ENCODE measurements at regions not wholly inside any gene's neighbourhood (a gene's known extent, or its start where the extent isn't known, plus 50 kb on each side); places are given as distances from the start of the nearest gene placed in this dataset.

GRCh38 chr7:63073736-63074135, 924.9 kb upstream of the ZNF722 start:
- Mint-ChIP-seq H3K9me3 (peaks cover 100% of the 10 kb centered on the region), H3K4me1 (no peaks in the 10 kb centered on the region), H3K4me3 (no peak overlapping the region), H3K36me3 (ENCODE audit: low read depth) (peaks cover 4% of the 10 kb centered on the region), H3K27ac (no peak overlapping the region), H3K27me3 (ENCODE audit: low read depth, poor library complexity) (peaks cover 5% of the 10 kb centered on the region)
- no peak for TF ChIP-seq CTCF (IDR thresholded peaks at IDR 0.05)
- no peak for DNase-seq

GRCh38 chr7:63077841-63078240, 920.8 kb upstream of the ZNF722 start:
- TF ChIP-seq CTCF (IDR thresholded peaks at IDR 0.05): no peak
- Mint-ChIP-seq H3K27ac (no peak overlapping the region), H3K9me3 (peaks cover 100% of the 10 kb centered on the region), H3K36me3 (ENCODE audit: low read depth) (peaks cover 2% of the 10 kb centered on the region), H3K27me3 (ENCODE audit: low read depth, poor library complexity) (no peaks in the 10 kb centered on the region), H3K4me3 (no peak overlapping the region), H3K4me1 (no peaks in the 10 kb centered on the region)
- DNase-seq: no peak

- no peak overlapping the region for H3K4me3 Mint-ChIP-seq
- no peak for TF ChIP-seq CTCF (IDR thresholded peaks at IDR 0.05)
- H3K27me3 Mint-ChIP-seq (ENCODE audit: low read depth, poor library complexity): no peaks in the 10 kb centered on the region
- H3K9me3 Mint-ChIP-seq: peaks cover 100% of the 10 kb centered on the region
- H3K27ac Mint-ChIP-seq: no peak overlapping the region
- no peaks in the 10 kb centered on the region for H3K4me1 Mint-ChIP-seq
- no peak for DNase-seq
- no peaks in the 10 kb centered on the region for H3K36me3 Mint-ChIP-seq (ENCODE audit: low read depth)
Measured at GRCh38 chr7:63080406-63080805, 918.2 kb upstream of the ZNF722 start.

GRCh38 chr7:63080831-63081230, 917.8 kb upstream of the ZNF722 start:
- Mint-ChIP-seq H3K36me3 (ENCODE audit: low read depth) (no peaks in the 10 kb centered on the region), H3K27ac (no peak overlapping the region), H3K9me3 (peaks cover 97% of the 10 kb centered on the region), H3K4me1 (no peaks in the 10 kb centered on the region), H3K4me3 (no peak overlapping the region), H3K27me3 (ENCODE audit: low read depth, poor library complexity) (no peaks in the 10 kb centered on the region)
- DNase-seq: no peak
- TF ChIP-seq CTCF (IDR thresholded peaks at IDR 0.05): no peak

- no peak overlapping the region for H3K27ac Mint-ChIP-seq
- peaks cover 5% of the 10 kb centered on the region for H3K36me3 Mint-ChIP-seq (ENCODE audit: low read depth)
- H3K9me3 Mint-ChIP-seq: peaks cover 29% of the 10 kb centered on the region
- no peak overlapping the region for H3K4me3 Mint-ChIP-seq
- H3K27me3 Mint-ChIP-seq (ENCODE audit: low read depth, poor library complexity): no peaks in the 10 kb centered on the region
- H3K4me1 Mint-ChIP-seq: no peaks in the 10 kb centered on the region
- no peak for TF ChIP-seq CTCF (IDR thresholded peaks at IDR 0.05)
- no peak for DNase-seq
Measured at GRCh38 chr7:63087575-63088190, 911.0 kb upstream of the ZNF722 start.

- Mint-ChIP-seq H3K27ac (no peak overlapping the region), H3K4me3 (no peak overlapping the region), H3K36me3 (ENCODE audit: low read depth) (no peaks in the 10 kb centered on the region), H3K4me1 (no peaks in the 10 kb centered on the region), H3K27me3 (ENCODE audit: low read depth, poor library complexity) (no peaks in the 10 kb centered on the region), H3K9me3 (peaks cover 22% of the 10 kb centered on the region)
- no peak for DNase-seq
- no peak for TF ChIP-seq CTCF (IDR thresholded peaks at IDR 0.05)
Measured at GRCh38 chr7:63092951-63093350, 905.7 kb upstream of the ZNF722 start.
